ENCODE measurements at regions not wholly inside any gene's neighbourhood (a gene's known extent, or its start where the extent isn't known, plus 50 kb on each side); places are given as distances from the start of the nearest gene placed in this dataset.

DNA sequence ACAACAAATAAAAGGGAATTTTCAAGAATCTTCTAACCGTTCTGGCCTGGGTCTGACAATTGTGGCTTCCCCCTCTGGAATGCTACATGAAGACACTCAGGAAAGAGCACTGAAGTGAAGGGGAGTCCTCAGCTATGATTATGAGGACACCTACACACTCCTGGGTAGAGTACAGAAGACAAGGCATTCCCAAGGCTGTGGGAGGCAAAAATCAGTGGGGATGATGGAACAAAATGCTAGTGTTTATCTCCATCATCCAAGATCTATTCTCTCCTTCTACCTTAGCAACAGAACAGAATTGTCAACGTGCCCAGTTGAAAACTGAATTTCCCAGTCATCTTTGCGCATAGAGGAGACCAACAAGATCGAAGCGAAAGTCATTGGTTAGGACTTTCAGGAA lies 130.1 kb upstream of the LARP1 start:
- no peak for ATAC-seq
- TF ChIP-seq, protein P1, sequence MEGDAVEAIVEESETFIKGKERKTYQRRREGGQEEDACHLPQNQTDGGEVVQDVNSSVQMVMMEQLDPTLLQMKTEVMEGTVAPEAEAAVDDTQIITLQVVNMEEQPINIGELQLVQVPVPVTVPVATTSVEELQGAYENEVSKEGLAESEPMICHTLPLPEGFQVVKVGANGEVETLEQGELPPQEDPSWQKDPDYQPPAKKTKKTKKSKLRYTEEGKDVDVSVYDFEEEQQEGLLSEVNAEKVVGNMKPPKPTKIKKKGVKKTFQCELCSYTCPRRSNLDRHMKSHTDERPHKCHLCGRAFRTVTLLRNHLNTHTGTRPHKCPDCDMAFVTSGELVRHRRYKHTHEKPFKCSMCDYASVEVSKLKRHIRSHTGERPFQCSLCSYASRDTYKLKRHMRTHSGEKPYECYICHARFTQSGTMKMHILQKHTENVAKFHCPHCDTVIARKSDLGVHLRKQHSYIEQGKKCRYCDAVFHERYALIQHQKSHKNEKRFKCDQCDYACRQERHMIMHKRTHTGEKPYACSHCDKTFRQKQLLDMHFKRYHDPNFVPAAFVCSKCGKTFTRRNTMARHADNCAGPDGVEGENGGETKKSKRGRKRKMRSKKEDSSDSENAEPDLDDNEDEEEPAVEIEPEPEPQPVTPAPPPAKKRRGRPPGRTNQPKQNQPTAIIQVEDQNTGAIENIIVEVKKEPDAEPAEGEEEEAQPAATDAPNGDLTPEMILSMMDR (IDR thresholded peaks at IDR 0.05), result no peak
- no peak overlapping the region for H3K4me3 ChIP-seq
- FAIRE-seq, result no peak
- H3K27me3 ChIP-seq, result no peaks in the 10 kb centered on the region
- H3K27ac ChIP-seq, result no peak overlapping the region
- no peaks in the 10 kb centered on the region for H3K4me1 ChIP-seq
- H3K36me3 ChIP-seq, result no peaks in the 10 kb centered on the region
- 82 to 84% methylated on average over 5 of the region's 5 CpGs for WGBS, 2 donors
- intact Hi-C loops (cut with DNase I), result loop anchor here in 1 of 3 donors (10.0 kb wide), 1 partner anchor 150 kb away; the partner anchor contains the start of gene HAND1
- no peaks in the 10 kb centered on the region for H3K9me3 ChIP-seq
- no peak for DNase-seq

DNA sequence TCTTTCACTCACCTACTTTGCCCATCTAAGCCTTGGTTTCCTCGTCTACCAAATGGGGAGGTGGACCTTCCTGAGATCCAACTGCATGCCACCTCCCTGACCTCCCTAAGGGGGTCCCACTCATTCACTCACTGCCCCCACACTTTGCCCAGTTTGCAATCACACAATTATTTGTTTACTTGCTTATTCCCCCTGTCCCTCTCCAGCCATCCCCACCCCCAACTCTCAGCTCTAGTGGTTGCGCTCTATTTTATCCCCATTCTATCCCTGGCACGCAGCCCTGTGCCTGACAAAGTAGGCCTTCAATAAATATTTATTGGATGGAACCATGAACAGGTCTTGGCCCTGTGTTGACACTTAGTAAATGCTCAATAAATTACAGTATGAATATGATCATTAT lies 130.8 kb upstream of the LARP1 start:
- Histone ChIP-seq H3K36me3 (no peaks in the 10 kb centered on the region), H3K27me3 (no peaks in the 10 kb centered on the region), H3K4me1 (no peaks in the 10 kb centered on the region), H3K4me3 (no peak overlapping the region), H3K9me3 (no peaks in the 10 kb centered on the region), H3K27ac (no peak overlapping the region)
- intact Hi-C loops (cut with DNase I), result loop anchor here in 1 of 3 donors (10.0 kb wide), 1 partner anchor 150 kb away; the partner anchor contains the start of gene HAND1
- TF ChIP-seq, protein P1 (IDR thresholded peaks at IDR 0.05), result no peak
- DNase-seq, result no peak
- ATAC-seq, result no peak
- FAIRE-seq, result no peak
- WGBS, 2 donors, result 81 to 87% methylated on average over 3 of the region's 3 CpGs

DNA sequence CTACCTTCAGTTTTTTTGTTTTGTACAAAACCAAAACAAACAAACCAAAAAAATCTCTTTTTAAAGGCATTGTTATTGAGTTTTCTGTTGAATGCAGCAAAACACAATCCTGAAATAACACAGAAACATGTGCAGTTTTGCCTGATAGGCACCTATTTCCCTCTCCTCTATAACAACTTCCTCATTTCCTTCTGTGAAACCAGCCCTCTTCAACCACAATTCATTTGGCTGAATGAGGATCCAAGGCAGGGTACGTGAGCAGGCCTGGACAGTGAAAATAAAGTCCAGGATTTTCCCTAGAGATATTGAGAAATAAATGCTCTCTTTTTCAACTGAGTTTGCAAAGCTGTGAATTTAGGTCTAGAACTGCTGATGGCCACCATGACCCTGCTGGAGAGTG lies 134.8 kb upstream of the LARP1 start:
- Histone ChIP-seq H3K4me3 (no peak overlapping the region), H3K9me3 (no peaks in the 10 kb centered on the region), H3K27ac (no peak overlapping the region), H3K36me3 (no peaks in the 10 kb centered on the region), H3K27me3 (no peaks in the 10 kb centered on the region), H3K4me1 (no peaks in the 10 kb centered on the region)
- WGBS, 2 donors, result 77 to 88% methylated on average over 1 of the region's 1 CpG
- intact Hi-C loops (cut with DNase I), result loop anchor here in 1 of 3 donors (10.0 kb wide), 1 partner anchor 146 kb away; the partner anchor contains the start of gene HAND1
- TF ChIP-seq, protein P1 (IDR thresholded peaks at IDR 0.05), result no peak
- no peak for DNase-seq
- ATAC-seq, result no peak
- no peak for FAIRE-seq

DNA sequence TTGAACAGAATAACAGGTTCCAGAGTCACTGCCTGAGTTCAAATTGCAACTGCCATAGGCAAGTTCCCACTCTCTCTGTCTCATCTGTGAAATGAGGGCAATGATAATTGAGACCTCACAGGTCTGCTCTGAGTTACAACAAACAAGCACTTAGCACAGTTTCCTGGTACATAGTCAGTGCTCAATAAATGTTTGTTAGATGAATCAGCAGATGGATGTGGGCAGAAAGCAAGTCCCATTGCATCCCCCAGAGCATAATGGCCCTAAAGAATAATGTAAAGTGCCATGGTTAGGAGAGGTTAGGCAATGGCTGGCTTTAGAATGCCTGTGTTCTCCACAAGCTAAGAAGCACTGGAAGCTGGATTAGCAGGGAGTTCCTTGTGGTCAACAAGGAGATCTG lies 136.5 kb upstream of the LARP1 start:
- Histone ChIP-seq H3K36me3 (no peaks in the 10 kb centered on the region), H3K9me3 (no peaks in the 10 kb centered on the region), H3K4me1 (no peaks in the 10 kb centered on the region), H3K27ac (no peak overlapping the region), H3K4me3 (no peak overlapping the region), H3K27me3 (peaks cover 0 to 5% (median 0%) of the 10 kb centered on the region in 4 donors)
- ATAC-seq (no peak), DNase-seq (no peak), FAIRE-seq (no peak)
- TF ChIP-seq, protein P1 (IDR thresholded peaks at IDR 0.05), result no peak
- intact Hi-C loops (cut with DNase I), result no loop called here

DNA sequence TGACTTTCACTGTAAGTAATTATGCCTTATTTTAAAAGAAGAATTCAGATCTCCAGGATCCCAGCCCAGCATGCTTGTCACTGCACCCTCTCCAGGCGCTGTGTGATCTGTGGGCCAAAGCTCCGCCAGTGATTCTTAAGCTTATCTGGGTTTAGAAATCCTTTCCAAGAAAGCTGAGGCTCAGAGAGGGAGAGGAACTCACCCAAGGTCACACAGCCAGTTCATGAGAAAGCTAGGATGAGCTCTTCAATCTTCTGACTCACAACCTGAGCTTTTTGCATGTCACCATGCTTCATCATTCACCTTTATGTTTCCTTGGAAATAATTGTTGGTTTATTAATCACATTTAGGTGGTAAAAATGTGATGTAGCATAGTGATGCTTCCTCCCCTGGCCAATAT lies 136.6 kb upstream of the HAND1 start:
- no peak for ATAC-seq
- TF ChIP-seq, protein P1 (IDR thresholded peaks at IDR 0.05), result no peak
- Histone ChIP-seq H3K4me1 (peaks cover 0 to 10% (median 0%) of the 10 kb centered on the region in 3 donors), H3K9me3 (no peaks in the 10 kb centered on the region), H3K27me3 (peaks cover 0 to 28% (median 0%) of the 10 kb centered on the region in 4 donors), H3K4me3 (no peak overlapping the region), H3K27ac (no peak overlapping the region), H3K36me3 (no peaks in the 10 kb centered on the region)
- 56 to 64% methylated on average over 2 of the region's 2 CpGs for WGBS, 2 donors
- no peak for FAIRE-seq
- intact Hi-C loops (cut with DNase I), result no loop called here
- no peak for DNase-seq
